Activated CD8-positive, alpha-beta T cell treated with anti-CD3 and anti-CD28 coated beads, Interleukin-2, amount 10 ng/mL, durations not matched to agents 7 days and 5 days (primary cell): ENCODE measurements at regions not wholly inside any gene's neighbourhood (a gene's known extent, or its start where the extent isn't known, plus 50 kb on each side); places are given as distances from the start of the nearest gene placed in this dataset.
A peak's percentile ranks its signal among the peaks of the same experiment; 100 is the strongest.

Source experiments
- ATAC-seq: fragments of 150-1000 bp; cut with Tn5 transposase; one replicate; pipeline ENCODE4 v1.10.0; 2021; ENCODE audit warnings: moderate library complexity
- CTCF ChIA-PET: fragments of 350-600 bp; sonication (Branson Sonifier 250); formaldehyde crosslinking; loops from one replicate; lab custom pipeline; 2021; ENCODE audit warnings: antibody characterized with exemption; lab: Charles Lee
- POLR2A ChIA-PET: fragments of 350-600 bp; sonication (Branson Sonifier 250); formaldehyde crosslinking; loops from one replicate; lab custom pipeline; 2021; ENCODE audit warnings: antibody characterized with exemption; lab: Charles Lee
- DNase-seq: peaks from one replicate; pipeline ENCODE4 v3.0.0-alpha.2; 2020
- H3K27ac Mint-ChIP-seq: one replicate; pipeline ENCODE4 v1.8.0; 2021; ENCODE audit warnings: mild to moderate bottlenecking, mixed read lengths
- H3K27me3 Mint-ChIP-seq: one replicate; pipeline ENCODE4 v1.8.0; 2021; ENCODE audit warnings: low read depth, mixed read lengths
- H3K36me3 Mint-ChIP-seq: one replicate; pipeline ENCODE4 v1.8.0; 2021; ENCODE audit warnings: low read depth, mixed read lengths
- H3K4me1 Mint-ChIP-seq: one replicate; pipeline ENCODE4 v1.8.0; 2021; ENCODE audit warnings: low read depth, mixed read lengths
- H3K4me3 Mint-ChIP-seq: one replicate; pipeline ENCODE4 v1.8.0; 2021; ENCODE audit warnings: mild to moderate bottlenecking, mixed read lengths
- H3K9me3 Mint-ChIP-seq: one replicate; pipeline ENCODE4 v1.8.0; 2022; ENCODE audit warnings: mixed read lengths; ENCODE audit not compliant: insufficient read depth

GRCh38 chr2:43136011-43136799 lies 90.2 kb downstream of the ZFP36L2 start:
- no peak for ATAC-seq
- Mint-ChIP-seq H3K27ac (peak overlapping the region; percentile 100), H3K9me3 (no peaks in the 10 kb centered on the region), H3K4me3 (peak overlapping the region; percentile 55), H3K36me3 (peaks cover 25% of the 10 kb centered on the region), H3K27me3 (no peaks in the 10 kb centered on the region), H3K4me1 (peaks cover 91% of the 10 kb centered on the region)
- POLR2A ChIA-PET = interaction anchor here (0.6 to 23.3 kb wide), 4 partner anchors 34 to 112 kb away, joined by 3 to 622 read pairs (median 5); partner anchors contain the start of gene ZFP36L2
- CTCF ChIA-PET = interaction anchor here (1.1 to 22.0 kb wide), 6 partner anchors 11 to 86 kb away, joined by 3 to 666 read pairs (median 5); partner anchors contain the start of gene ZFP36L2
- no peak for DNase-seq

- Mint-ChIP-seq H3K36me3 (peaks cover 24% of the 10 kb centered on the region), H3K4me3 (peak overlapping the region; percentile 55), H3K9me3 (no peaks in the 10 kb centered on the region), H3K27me3 (no peaks in the 10 kb centered on the region), H3K27ac (peak overlapping the region; percentile 100), H3K4me1 (peaks cover 94% of the 10 kb centered on the region)
- ChIA-PET CTCF (interaction anchor here (1.6 to 22.0 kb wide), 4 partner anchors 22 to 87 kb away, joined by 4 to 666 read pairs (median 124); partner anchors contain the start of gene ZFP36L2), POLR2A (interaction anchor here (0.6 to 23.3 kb wide), 2 partner anchors 35 to 88 kb away, joined by 3 to 622 read pairs; partner anchors contain the start of gene ZFP36L2)
- ATAC-seq (no peak), DNase-seq (no peak)
These were observed 90.8 kb downstream of the ZFP36L2 start for GRCh38 chr2:43135583-43135982.

- Mint-ChIP-seq H3K27me3 (no peaks in the 10 kb centered on the region), H3K9me3 (no peaks in the 10 kb centered on the region), H3K4me1 (peaks cover 94% of the 10 kb centered on the region), H3K36me3 (peaks cover 31% of the 10 kb centered on the region), H3K4me3 (peak overlapping the region; percentile 59), H3K27ac (peak overlapping the region; percentile 100)
- ATAC-seq (no peak), DNase-seq (no peak)
- CTCF ChIA-PET = interaction anchor here (0.6 to 22.0 kb wide), 9 partner anchors 8 to 350 kb away, joined by 3 to 666 read pairs (median 5); partner anchors contain the start of gene ZFP36L2
- POLR2A ChIA-PET = interaction anchor here (0.7 to 23.3 kb wide), 7 partner anchors 9 to 89 kb away, joined by 3 to 622 read pairs (median 5); partner anchors contain the start of gene ZFP36L2
These were observed 91.9 kb downstream of the ZFP36L2 start for GRCh38 chr2:43134571-43134889.

GRCh38 chr2:43133708-43134570 lies 92.5 kb downstream of the ZFP36L2 start:
- Mint-ChIP-seq H3K9me3 (no peaks in the 10 kb centered on the region), H3K4me1 (peaks cover 96% of the 10 kb centered on the region), H3K36me3 (peaks cover 29% of the 10 kb centered on the region), H3K4me3 (peak overlapping the region; percentile 59), H3K27ac (peak overlapping the region; percentile 100), H3K27me3 (no peaks in the 10 kb centered on the region)
- POLR2A ChIA-PET = interaction anchor here (0.7 to 23.3 kb wide), 11 partner anchors 10 to 89 kb away, joined by 3 to 622 read pairs (median 5); partner anchors contain the start of gene ZFP36L2
- peak; percentile 31 for ATAC-seq
- CTCF ChIA-PET = interaction anchor here (1.0 to 22.0 kb wide), 11 partner anchors 9 to 350 kb away, joined by 3 to 666 read pairs (median 5); partner anchors contain the start of gene ZFP36L2
- DNase-seq = peak; percentile 89

GRCh38 chr2:43133336-43133707 lies 93.1 kb downstream of the ZFP36L2 start:
- ChIA-PET POLR2A (interaction anchor here (0.7 to 23.3 kb wide), 11 partner anchors 10 to 90 kb away, joined by 3 to 622 read pairs (median 5); partner anchors contain the start of gene ZFP36L2), CTCF (interaction anchor here (1.0 to 22.0 kb wide), 9 partner anchors 10 to 351 kb away, joined by 3 to 666 read pairs (median 5); partner anchors contain the start of gene ZFP36L2)
- no peaks in the 10 kb centered on the region for H3K9me3 Mint-ChIP-seq
- H3K27me3 Mint-ChIP-seq = no peaks in the 10 kb centered on the region
- H3K4me1 Mint-ChIP-seq = peaks cover 96% of the 10 kb centered on the region
- H3K4me3 Mint-ChIP-seq = peak overlapping the region; percentile 59
- ATAC-seq (no peak), DNase-seq (peak; percentile 39)
- H3K27ac Mint-ChIP-seq = peak overlapping the region; percentile 100
- peaks cover 34% of the 10 kb centered on the region for H3K36me3 Mint-ChIP-seq

- peak overlapping the region; percentile 100 for H3K27ac Mint-ChIP-seq
- ATAC-seq (peak; percentile 3), DNase-seq (peak; percentile 73)
- H3K4me3 Mint-ChIP-seq = peak overlapping the region; percentile 59
- H3K4me1 Mint-ChIP-seq = peaks cover 96% of the 10 kb centered on the region
- ChIA-PET CTCF (interaction anchor here (1.0 to 22.0 kb wide), 9 partner anchors 10 to 352 kb away, joined by 3 to 666 read pairs (median 5); partner anchors contain the start of gene ZFP36L2), POLR2A (interaction anchor here (0.7 to 23.3 kb wide), 6 partner anchors 25 to 91 kb away, joined by 3 to 622 read pairs (median 4); partner anchors contain the start of gene ZFP36L2)
- H3K36me3 Mint-ChIP-seq = peaks cover 37% of the 10 kb centered on the region
- H3K9me3 Mint-ChIP-seq = no peaks in the 10 kb centered on the region
- no peaks in the 10 kb centered on the region for H3K27me3 Mint-ChIP-seq
These were observed 93.6 kb downstream of the ZFP36L2 start for GRCh38 chr2:43132683-43133301.

- CTCF ChIA-PET = interaction anchor here (1.1 to 22.0 kb wide), 9 partner anchors 8 to 352 kb away, joined by 3 to 666 read pairs (median 7); partner anchors contain the start of gene ZFP36L2
- no peak for ATAC-seq
These were observed 94.3 kb downstream of the ZFP36L2 start for GRCh38 chr2:43131890-43132682.

GRCh38 chr2:43131051-43131889 lies 95.1 kb downstream of the ZFP36L2 start:
- peaks cover 36% of the 10 kb centered on the region for H3K36me3 Mint-ChIP-seq
- H3K27me3 Mint-ChIP-seq = no peaks in the 10 kb centered on the region
- H3K4me1 Mint-ChIP-seq = peaks cover 91% of the 10 kb centered on the region
- H3K9me3 Mint-ChIP-seq = no peaks in the 10 kb centered on the region
- POLR2A ChIA-PET = interaction anchor here (1.1 to 23.3 kb wide), 5 partner anchors 9 to 92 kb away, joined by 3 to 622 read pairs (median 5); partner anchors contain the start of gene ZFP36L2
- CTCF ChIA-PET = interaction anchor here (1.1 to 22.0 kb wide), 8 partner anchors 9 to 353 kb away, joined by 3 to 666 read pairs (median 10); partner anchors contain the start of gene ZFP36L2
- peak overlapping the region; percentile 100 for H3K27ac Mint-ChIP-seq
- DNase-seq (peak; percentile 94), ATAC-seq (peak; percentile 40)
- peak overlapping the region; percentile 59 for H3K4me3 Mint-ChIP-seq

More at GRCh38 chr2:43131890-43132682, 94.3 kb downstream of the ZFP36L2 start:
- peak; percentile 41 for DNase-seq
- H3K27ac Mint-ChIP-seq = peak overlapping the region; percentile 100
- no peaks in the 10 kb centered on the region for H3K9me3 Mint-ChIP-seq
- no peaks in the 10 kb centered on the region for H3K27me3 Mint-ChIP-seq
- peak overlapping the region; percentile 59 for H3K4me3 Mint-ChIP-seq
- POLR2A ChIA-PET = interaction anchor here (0.7 to 23.3 kb wide), 8 partner anchors 8 to 91 kb away, joined by 3 to 622 read pairs (median 4); partner anchors contain the start of gene ZFP36L2
- H3K4me1 Mint-ChIP-seq = peaks cover 96% of the 10 kb centered on the region
- H3K36me3 Mint-ChIP-seq = peaks cover 37% of the 10 kb centered on the region

GRCh38 chr2:43130548-43130875 lies 95.9 kb downstream of the ZFP36L2 start:
- no peak for ATAC-seq
- peak overlapping the region; percentile 59 for H3K4me3 Mint-ChIP-seq
- no peaks in the 10 kb centered on the region for H3K27me3 Mint-ChIP-seq
- POLR2A ChIA-PET = interaction anchor here (1.0 to 23.3 kb wide), 4 partner anchors 9 to 93 kb away, joined by 3 to 622 read pairs (median 6); partner anchors contain the start of gene ZFP36L2
- H3K36me3 Mint-ChIP-seq = peaks cover 39% of the 10 kb centered on the region
- H3K27ac Mint-ChIP-seq = peak overlapping the region; percentile 100
- peaks cover 91% of the 10 kb centered on the region for H3K4me1 Mint-ChIP-seq
- no peaks in the 10 kb centered on the region for H3K9me3 Mint-ChIP-seq
- CTCF ChIA-PET = interaction anchor here (1.6 to 22.0 kb wide), 5 partner anchors 9 to 354 kb away, joined by 7 to 666 read pairs (median 36); partner anchors contain the start of gene ZFP36L2
- no peak for DNase-seq
